GM12891 (cell line): ENCODE measurements at regions not wholly inside any gene's neighbourhood (a gene's known extent, or its start where the extent isn't known, plus 50 kb on each side); places are given as distances from the start of the nearest gene placed in this dataset.

ENCODE experiments used
- POLR2A ChIP-seq: IDR thresholded peaks from 2 replicates; pipeline ENCODE4 v1.6.1; 2011; ENCODE audit warnings: low read depth, low read length, control low read depth
- POLR2AphosphoS5 ChIP-seq: IDR thresholded peaks from 2 replicates; pipeline ENCODE4 v1.6.1; 2011; ENCODE audit warnings: low read depth, low read length, control low read depth
- POU2F2 ChIP-seq: IDR thresholded peaks from 2 replicates; pipeline ENCODE4 v1.6.1; 2011; ENCODE audit warnings: low read depth, mild to moderate bottlenecking, control low read depth, low read length, moderate library complexity
- TAF1 ChIP-seq: IDR thresholded peaks from 2 replicates; pipeline ENCODE4 v1.6.1; 2011; ENCODE audit warnings: low read depth, low read length, control low read depth

DNA sequence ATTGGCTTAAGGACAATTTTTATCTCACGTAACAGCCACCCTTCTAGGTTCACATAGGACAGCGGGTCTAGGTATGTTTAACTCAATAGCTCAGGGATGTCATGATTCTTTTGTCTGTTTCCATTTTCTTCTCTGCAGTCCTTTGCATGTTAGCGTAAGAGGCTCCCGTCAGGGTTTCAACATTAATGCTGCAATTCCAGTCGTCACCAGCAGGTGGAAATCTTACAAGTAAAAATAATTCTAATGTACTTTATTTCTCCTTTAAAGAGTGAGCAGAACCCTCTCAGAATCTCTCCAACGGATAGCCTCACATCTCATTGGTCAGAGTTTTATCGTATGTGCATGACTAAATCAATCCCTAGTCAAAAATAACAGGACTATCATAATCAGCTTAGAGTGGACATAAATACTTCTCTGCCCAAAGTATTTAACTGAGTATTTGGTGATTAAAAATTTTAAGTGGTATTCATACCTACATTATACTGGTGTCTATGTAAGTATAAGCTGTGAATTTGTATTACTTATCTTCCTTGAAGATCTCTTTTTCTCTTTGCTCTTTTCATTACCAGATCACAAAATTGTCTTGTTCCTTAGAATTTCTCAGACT, 487.2 kb upstream of the GCFC2 start:
- TF ChIP-seq POLR2A = no peak
- no peak for TF ChIP-seq TAF1
- TF ChIP-seq POLR2AphosphoS5 = no peak
- TF ChIP-seq POU2F2 = no peak
